Subcutaneous abdominal adipose tissue (tissue), 5 donors: ENCODE measurements at regions not wholly inside any gene's neighbourhood (a gene's known extent, or its start where the extent isn't known, plus 50 kb on each side); places are given as distances from the start of the nearest gene placed in this dataset.
"Not testable (repeated sequence)": the region's sequence is repeated elsewhere in the genome, so short reads cannot be mapped to it uniquely, and the experiment has no call there.

Experiments
- H3K27ac ChIP-seq: one replicate; pipeline ENCODE4 v1.7.0; 2013; ENCODE audit warnings: low read depth, mild to moderate bottlenecking, inconsistent platforms, low read length, moderate library complexity
- H3K27me3 ChIP-seq, 5 donors: one replicate each; pipeline ENCODE4 v1.7.0; 2013; ENCODE audit warnings: low read length in 5 of 5, inconsistent platforms in 1 of 5; ENCODE audit not compliant: control insufficient read depth in 5 of 5, insufficient read depth in 4 of 5
- H3K36me3 ChIP-seq, 5 donors: one replicate each; pipeline ENCODE4 v1.7.0; 2013; ENCODE audit warnings: low read length in 5 of 5; ENCODE audit not compliant: control insufficient read depth in 5 of 5, insufficient read depth in 5 of 5
- H3K4me1 ChIP-seq, 5 donors: one replicate each; pipeline ENCODE4 v1.7.0; 2013; ENCODE audit warnings: low read length in 5 of 5, mild to moderate bottlenecking in 3 of 5, moderate library complexity in 1 of 5; ENCODE audit not compliant: control insufficient read depth in 5 of 5, insufficient read depth in 5 of 5
- H3K4me3 ChIP-seq, 5 donors: one replicate each; pipeline ENCODE4 v1.7.0; 2013; ENCODE audit warnings: low read length in 5 of 5, low read depth in 1 of 5
- H3K9ac ChIP-seq, 5 donors: one replicate each; pipeline ENCODE4 v1.7.0; 2013; ENCODE audit warnings: low read length in 5 of 5, mild to moderate bottlenecking in 4 of 5, moderate library complexity in 3 of 5
- H3K9me3 ChIP-seq, 5 donors: one replicate each; pipeline ENCODE4 v1.7.0; 2013; ENCODE audit warnings: low read length in 5 of 5; ENCODE audit not compliant: control insufficient read depth in 5 of 5
- donor health status: healthy.
- donor health status: healthy.
- donor health status: healthy.
- donor health status: healthy.
- donor health status: healthy.

- H3K36me3 ChIP-seq: no peaks in the 10 kb centered on the region
- H3K4me1 ChIP-seq: no peaks in the 10 kb centered on the region
- H3K4me3 ChIP-seq: no peak overlapping the region
- no peaks in the 10 kb centered on the region for H3K9me3 ChIP-seq
- no peaks in the 10 kb centered on the region for H3K27me3 ChIP-seq
- no peak overlapping the region for H3K9ac ChIP-seq
- H3K27ac ChIP-seq: no peak overlapping the region
Observed at GRCh38 chr2:154507186-154507585, 191.3 kb upstream of the KCNJ3 start.

- no peak overlapping the region for H3K27ac ChIP-seq
- H3K27me3 ChIP-seq: no peaks in the 10 kb centered on the region
- H3K9ac ChIP-seq: no peak overlapping the region
- H3K36me3 ChIP-seq: no peaks in the 10 kb centered on the region
- H3K9me3 ChIP-seq: no peaks in the 10 kb centered on the region
- H3K4me3 ChIP-seq: no peak overlapping the region
- peaks cover 0 to 3% (median 0%) of the 10 kb centered on the region in 5 donors for H3K4me1 ChIP-seq
Observed at GRCh38 chr2:154518872-154519271, 179.6 kb upstream of the KCNJ3 start.

- not testable (repeated sequence) for H3K36me3 ChIP-seq, H3K4me3 ChIP-seq, H3K4me1 ChIP-seq, H3K27ac ChIP-seq, H3K27me3 ChIP-seq, H3K9me3 ChIP-seq, H3K9ac ChIP-seq
Observed at GRCh38 chr2:154520951-154521350, 177.5 kb upstream of the KCNJ3 start.

GRCh38 chr2:154526234-154526633 is 172.3 kb upstream of the KCNJ3 start:
- no peak overlapping the region for H3K4me3 ChIP-seq
- H3K4me1 ChIP-seq: no peaks in the 10 kb centered on the region
- no peaks in the 10 kb centered on the region for H3K9me3 ChIP-seq
- H3K27ac ChIP-seq: no peak overlapping the region
- no peaks in the 10 kb centered on the region for H3K27me3 ChIP-seq
- H3K36me3 ChIP-seq: no peaks in the 10 kb centered on the region
- H3K9ac ChIP-seq: no peak overlapping the region

- no peaks in the 10 kb centered on the region for H3K36me3 ChIP-seq
- no peak overlapping the region for H3K27ac ChIP-seq
- H3K9me3 ChIP-seq: no peaks in the 10 kb centered on the region
- H3K4me3 ChIP-seq: no peak overlapping the region
- no peaks in the 10 kb centered on the region for H3K4me1 ChIP-seq
- H3K9ac ChIP-seq: no peak overlapping the region
- H3K27me3 ChIP-seq: no peaks in the 10 kb centered on the region
Observed at GRCh38 chr2:154527962-154528361, 170.5 kb upstream of the KCNJ3 start.

- H3K4me1 ChIP-seq: no peaks in the 10 kb centered on the region
- no peak overlapping the region for H3K9ac ChIP-seq
- no peaks in the 10 kb centered on the region for H3K36me3 ChIP-seq
- no peak overlapping the region for H3K4me3 ChIP-seq
- H3K27me3 ChIP-seq: no peaks in the 10 kb centered on the region
- no peaks in the 10 kb centered on the region for H3K9me3 ChIP-seq
- H3K27ac ChIP-seq: no peak overlapping the region
Observed at GRCh38 chr2:154532004-154532403, 166.5 kb upstream of the KCNJ3 start.

GRCh38 chr2:154532763-154533162 is 165.7 kb upstream of the KCNJ3 start:
- H3K27me3 ChIP-seq: no peaks in the 10 kb centered on the region
- H3K9ac ChIP-seq: no peak overlapping the region
- H3K36me3 ChIP-seq: no peaks in the 10 kb centered on the region
- H3K9me3 ChIP-seq: no peaks in the 10 kb centered on the region
- no peak overlapping the region for H3K4me3 ChIP-seq
- H3K4me1 ChIP-seq: no peaks in the 10 kb centered on the region
- no peak overlapping the region for H3K27ac ChIP-seq

- Histone ChIP-seq H3K9me3 (no peaks in the 10 kb centered on the region), H3K36me3 (no peaks in the 10 kb centered on the region), H3K9ac (no peak overlapping the region), H3K4me3 (no peak overlapping the region), H3K4me1 (peaks cover 0 to 1% (median 0%) of the 10 kb centered on the region in 5 donors), H3K27ac (no peak overlapping the region), H3K27me3 (no peaks in the 10 kb centered on the region)
Observed at GRCh38 chr2:154533300-154533940, 165.1 kb upstream of the KCNJ3 start.

GRCh38 chr2:154537024-154537423 is 161.5 kb upstream of the KCNJ3 start:
- no peaks in the 10 kb centered on the region for H3K36me3 ChIP-seq
- peaks cover 0 to 4% (median 0%) of the 10 kb centered on the region in 5 donors for H3K4me1 ChIP-seq
- no peaks in the 10 kb centered on the region for H3K9me3 ChIP-seq
- H3K4me3 ChIP-seq: no peak overlapping the region
- peak overlapping the region; percentile 26 for H3K27ac ChIP-seq
- H3K27me3 ChIP-seq: no peaks in the 10 kb centered on the region
- no peak overlapping the region for H3K9ac ChIP-seq

- no peak overlapping the region for H3K4me3 ChIP-seq
Observed at GRCh38 chr2:154537843-154538450, 160.5 kb upstream of the KCNJ3 start.

More at GRCh38 chr2:154537843-154538450, 160.5 kb upstream of the KCNJ3 start:
- no peaks in the 10 kb centered on the region for H3K27me3 ChIP-seq
- H3K27ac ChIP-seq: peak overlapping the region; percentile 26
- no peaks in the 10 kb centered on the region for H3K36me3 ChIP-seq
- no peak overlapping the region for H3K9ac ChIP-seq
- H3K9me3 ChIP-seq: no peaks in the 10 kb centered on the region
- H3K4me1 ChIP-seq: peaks cover 0 to 4% (median 0%) of the 10 kb centered on the region in 5 donors
